HEK293T (cell line): ENCODE measurements at regions not wholly inside any gene's neighbourhood (a gene's known extent, or its start where the extent isn't known, plus 50 kb on each side); places are given as distances from the start of the nearest gene placed in this dataset.

Experiments
- ARNT ChIP-seq: fragments of 450-650 bp; IDR thresholded peaks from 2 replicates; pipeline ENCODE4 v1.6.1; 2017; ENCODE audit warnings: mild to moderate bottlenecking
- CTBP1 ChIP-seq: fragments of 450-650 bp; IDR thresholded peaks from 2 replicates; pipeline ENCODE4 v1.6.1; 2016; ENCODE audit warnings: borderline replicate concordance
- FOXA1 ChIP-seq: fragments of 450-650 bp; IDR thresholded peaks from 2 replicates; pipeline ENCODE4 v1.6.1; 2016; ENCODE audit warnings: mild to moderate bottlenecking
- FOXK2 ChIP-seq: fragments of 450-650 bp; IDR thresholded peaks from 2 replicates; pipeline ENCODE4 v1.6.1; 2016; ENCODE audit warnings: mild to moderate bottlenecking
- FOXM1 ChIP-seq: fragments of 450-650 bp; IDR thresholded peaks from 2 replicates; pipeline ENCODE4 v1.6.1; 2017; ENCODE audit warnings: mild to moderate bottlenecking, borderline replicate concordance
- HDGF ChIP-seq: fragments of 450-650 bp; IDR thresholded peaks from 2 replicates; pipeline ENCODE4 v1.6.1; 2017; ENCODE audit warnings: antibody characterized with exemption, borderline replicate concordance
- LEF1 ChIP-seq: fragments of 450-650 bp; IDR thresholded peaks from 2 replicates; pipeline ENCODE4 v1.6.1; 2017; ENCODE audit warnings: mild to moderate bottlenecking, borderline replicate concordance
- NFRKB ChIP-seq: fragments of 450-650 bp; IDR thresholded peaks from 2 replicates; pipeline ENCODE4 v1.6.1; 2016; ENCODE audit warnings: mild to moderate bottlenecking, moderate library complexity
- PKNOX1 ChIP-seq: fragments of 450-650 bp; IDR thresholded peaks from 2 replicates; pipeline ENCODE4 v1.6.1; 2016
- SP1 ChIP-seq: fragments of 450-650 bp; IDR thresholded peaks from 2 replicates; pipeline ENCODE4 v1.6.1; 2017
- SUZ12 ChIP-seq: fragments of 450-650 bp; IDR thresholded peaks from 2 replicates; pipeline ENCODE4 v1.6.1; 2016; ENCODE audit warnings: mild to moderate bottlenecking
- ZNF384 ChIP-seq: fragments of 450-650 bp; IDR thresholded peaks from 2 replicates; pipeline ENCODE4 v1.6.1; 2016

DNA sequence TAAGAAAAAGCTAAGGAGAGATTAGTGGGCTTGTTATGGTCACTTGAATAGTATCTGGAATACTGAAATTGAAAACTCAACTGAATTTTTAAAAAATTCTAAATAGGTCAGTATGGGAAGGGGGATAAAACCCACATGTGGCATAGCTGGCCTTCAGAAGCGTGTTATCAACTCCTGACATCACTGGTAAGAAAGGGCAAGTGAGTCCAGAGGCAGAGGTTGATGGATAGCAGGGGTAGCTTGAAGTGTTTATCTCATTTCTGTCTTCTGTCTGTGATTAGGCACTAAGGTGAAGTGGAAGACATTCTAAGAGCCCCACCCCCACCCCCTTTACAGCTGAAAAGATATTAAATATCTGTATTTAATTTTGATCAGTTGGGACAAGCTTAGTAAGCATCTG is 261.4 kb upstream of the TMTC1 start:
- no peak for TF ChIP-seq SUZ12
- TF ChIP-seq ARNT = no peak
- TF ChIP-seq SP1 = no peak
- no peak for TF ChIP-seq FOXM1
- TF ChIP-seq FOXA1 = no peak
- no peak for TF ChIP-seq HDGF
- no peak for TF ChIP-seq CTBP1
- no peak for TF ChIP-seq ZNF384
- TF ChIP-seq NFRKB = no peak
- TF ChIP-seq LEF1 = no peak
- no peak for TF ChIP-seq PKNOX1
- TF ChIP-seq FOXK2 = no peak
